ENCODE measurements at regions not wholly inside any gene's neighbourhood (a gene's known extent, or its start where the extent isn't known, plus 50 kb on each side); places are given as distances from the start of the nearest gene placed in this dataset.

DNA sequence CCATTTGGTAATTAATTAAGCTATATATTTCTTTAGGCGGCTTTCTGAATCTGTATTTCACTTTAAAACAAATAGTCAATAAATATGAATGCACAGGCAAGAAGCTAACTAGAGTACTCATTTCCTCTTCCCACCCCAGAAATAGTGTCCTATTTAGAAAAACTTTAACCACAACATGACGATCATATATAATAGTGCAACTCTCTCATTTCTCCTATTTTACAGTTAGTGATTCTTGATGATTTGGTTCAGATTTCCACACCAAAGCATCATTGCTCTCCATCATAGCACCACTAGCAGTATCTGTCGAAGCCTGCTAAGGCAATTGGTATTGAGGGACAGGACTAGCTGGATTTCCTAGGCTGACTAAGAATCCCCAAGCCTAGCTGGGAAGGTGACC lies 184.0 kb upstream of the GALNTL6 start:
- TF ChIP-seq, protein P1, sequence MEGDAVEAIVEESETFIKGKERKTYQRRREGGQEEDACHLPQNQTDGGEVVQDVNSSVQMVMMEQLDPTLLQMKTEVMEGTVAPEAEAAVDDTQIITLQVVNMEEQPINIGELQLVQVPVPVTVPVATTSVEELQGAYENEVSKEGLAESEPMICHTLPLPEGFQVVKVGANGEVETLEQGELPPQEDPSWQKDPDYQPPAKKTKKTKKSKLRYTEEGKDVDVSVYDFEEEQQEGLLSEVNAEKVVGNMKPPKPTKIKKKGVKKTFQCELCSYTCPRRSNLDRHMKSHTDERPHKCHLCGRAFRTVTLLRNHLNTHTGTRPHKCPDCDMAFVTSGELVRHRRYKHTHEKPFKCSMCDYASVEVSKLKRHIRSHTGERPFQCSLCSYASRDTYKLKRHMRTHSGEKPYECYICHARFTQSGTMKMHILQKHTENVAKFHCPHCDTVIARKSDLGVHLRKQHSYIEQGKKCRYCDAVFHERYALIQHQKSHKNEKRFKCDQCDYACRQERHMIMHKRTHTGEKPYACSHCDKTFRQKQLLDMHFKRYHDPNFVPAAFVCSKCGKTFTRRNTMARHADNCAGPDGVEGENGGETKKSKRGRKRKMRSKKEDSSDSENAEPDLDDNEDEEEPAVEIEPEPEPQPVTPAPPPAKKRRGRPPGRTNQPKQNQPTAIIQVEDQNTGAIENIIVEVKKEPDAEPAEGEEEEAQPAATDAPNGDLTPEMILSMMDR (IDR thresholded peaks at IDR 0.05), result no peak
- H3K9me3 Mint-ChIP-seq (ENCODE audit: unreplicated experiment), result peaks cover 4% of the 10 kb centered on the region
- no peaks in the 10 kb centered on the region for H3K36me3 Mint-ChIP-seq (ENCODE audit: unreplicated experiment)
- H3K4me1 Mint-ChIP-seq (ENCODE audit: unreplicated experiment), result no peaks in the 10 kb centered on the region
- no peak overlapping the region for H3K4me3 Mint-ChIP-seq (ENCODE audit: unreplicated experiment)
- no peak overlapping the region for H3K27ac Mint-ChIP-seq (ENCODE audit: unreplicated experiment)
- no peak for DNase-seq (ENCODE audit: extremely low spot score, unreplicated experiment)
- H3K27me3 Mint-ChIP-seq (ENCODE audit: unreplicated experiment), result no peaks in the 10 kb centered on the region

DNA sequence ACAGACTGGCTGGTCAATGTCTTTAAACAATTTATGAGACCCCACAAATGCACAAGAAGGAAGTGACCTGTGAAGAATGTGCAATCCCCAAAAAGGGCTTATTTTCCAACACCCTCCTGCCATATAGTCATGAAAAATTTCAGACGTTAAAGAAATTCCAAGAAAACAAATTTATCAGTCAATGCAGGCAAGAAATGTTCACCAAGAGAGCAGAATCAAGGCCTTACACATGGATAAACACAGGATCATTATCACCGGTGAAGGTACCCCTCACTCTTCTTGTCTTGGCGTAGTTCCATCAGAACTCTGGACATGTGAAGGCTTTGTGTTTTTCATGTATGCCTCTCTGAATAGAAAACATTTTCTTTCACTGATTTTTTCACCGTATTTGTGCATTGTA lies 186.7 kb upstream of the GALNTL6 start:
- H3K27me3 Mint-ChIP-seq (ENCODE audit: unreplicated experiment), result no peaks in the 10 kb centered on the region
- no peak for DNase-seq (ENCODE audit: extremely low spot score, unreplicated experiment)
- no peaks in the 10 kb centered on the region for H3K36me3 Mint-ChIP-seq (ENCODE audit: unreplicated experiment)
- no peaks in the 10 kb centered on the region for H3K9me3 Mint-ChIP-seq (ENCODE audit: unreplicated experiment)
- H3K4me1 Mint-ChIP-seq (ENCODE audit: unreplicated experiment), result no peaks in the 10 kb centered on the region
- H3K4me3 Mint-ChIP-seq (ENCODE audit: unreplicated experiment), result no peak overlapping the region
- no peak overlapping the region for H3K27ac Mint-ChIP-seq (ENCODE audit: unreplicated experiment)
- TF ChIP-seq, protein P1 (IDR thresholded peaks at IDR 0.05), result no peak

DNA sequence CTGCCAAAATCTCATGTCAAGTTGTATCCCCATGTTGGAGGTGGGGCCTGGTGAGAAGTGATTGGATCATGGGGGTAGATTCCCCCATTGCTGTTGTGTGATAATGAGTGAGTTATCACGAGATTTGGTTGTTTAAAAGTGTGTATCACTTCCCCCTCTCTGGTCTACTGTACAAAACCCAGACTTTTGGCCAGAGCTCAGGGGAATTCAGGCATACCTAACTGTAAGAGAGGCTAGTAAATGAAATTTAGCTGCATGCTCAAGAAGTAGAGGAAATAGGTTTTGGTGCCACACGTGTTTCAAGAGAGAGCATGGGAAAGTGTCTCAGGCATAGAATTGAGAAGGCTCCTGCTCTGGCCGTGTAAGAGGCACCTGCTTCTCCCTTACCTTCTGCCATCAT lies 190.5 kb upstream of the GALNTL6 start:
- no peak overlapping the region for H3K27ac Mint-ChIP-seq (ENCODE audit: unreplicated experiment)

DNA sequence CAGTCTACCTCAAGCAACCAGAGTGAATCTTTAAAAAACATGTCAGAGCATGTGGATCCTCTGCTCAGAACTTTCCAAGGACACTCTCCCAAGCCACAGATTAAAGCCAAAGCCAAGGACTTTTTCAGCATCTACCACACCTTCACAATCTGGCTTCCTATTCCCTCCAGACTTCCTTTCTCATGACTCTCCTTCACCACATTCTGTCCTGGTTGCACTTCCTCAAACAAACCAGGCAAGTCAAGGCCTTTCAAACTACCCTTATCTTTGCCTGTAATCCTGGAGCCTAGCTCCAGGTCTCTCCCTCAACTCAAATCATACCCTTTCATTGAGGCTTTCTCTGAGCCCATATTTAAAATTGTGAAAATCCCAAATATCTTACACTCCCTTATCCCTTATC lies 191.6 kb upstream of the GALNTL6 start:
- H3K36me3 Mint-ChIP-seq (ENCODE audit: unreplicated experiment), result no peaks in the 10 kb centered on the region
- H3K4me3 Mint-ChIP-seq (ENCODE audit: unreplicated experiment), result no peak overlapping the region
- H3K9me3 Mint-ChIP-seq (ENCODE audit: unreplicated experiment), result no peaks in the 10 kb centered on the region
- no peak overlapping the region for H3K27ac Mint-ChIP-seq (ENCODE audit: unreplicated experiment)
- TF ChIP-seq, protein P1 (IDR thresholded peaks at IDR 0.05), result no peak
- H3K27me3 Mint-ChIP-seq (ENCODE audit: unreplicated experiment), result no peaks in the 10 kb centered on the region
- H3K4me1 Mint-ChIP-seq (ENCODE audit: unreplicated experiment), result no peaks in the 10 kb centered on the region
- DNase-seq (ENCODE audit: extremely low spot score, unreplicated experiment), result no peak

More for the DNA sequence above, 190.5 kb upstream of the GALNTL6 start:
- H3K9me3 Mint-ChIP-seq (ENCODE audit: unreplicated experiment), result no peaks in the 10 kb centered on the region
- TF ChIP-seq, protein P1 (IDR thresholded peaks at IDR 0.05), result no peak
- H3K4me1 Mint-ChIP-seq (ENCODE audit: unreplicated experiment), result no peaks in the 10 kb centered on the region
- H3K36me3 Mint-ChIP-seq (ENCODE audit: unreplicated experiment), result no peaks in the 10 kb centered on the region
- no peak for DNase-seq (ENCODE audit: extremely low spot score, unreplicated experiment)
- H3K27me3 Mint-ChIP-seq (ENCODE audit: unreplicated experiment), result no peaks in the 10 kb centered on the region
- H3K4me3 Mint-ChIP-seq (ENCODE audit: unreplicated experiment), result no peak overlapping the region

DNA sequence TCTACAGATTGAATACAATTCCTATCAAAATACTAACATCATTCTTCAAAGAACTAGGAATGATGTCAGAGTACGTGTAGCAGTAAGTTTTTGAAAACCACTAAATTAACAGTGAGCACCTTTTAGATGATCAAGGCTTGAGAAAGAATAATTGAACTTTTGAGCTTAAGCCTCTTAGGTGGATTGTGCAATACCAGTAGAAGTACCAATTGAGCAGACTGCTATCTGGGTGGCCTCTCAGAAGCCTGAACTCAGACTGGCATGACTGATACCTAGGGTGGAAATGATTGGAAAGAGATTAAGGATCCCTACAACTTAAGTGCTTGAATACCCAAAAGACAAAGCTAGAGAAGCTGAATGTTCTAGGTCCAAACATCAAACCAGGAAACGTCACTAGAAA lies 200.3 kb upstream of the GALNTL6 start:
- no peaks in the 10 kb centered on the region for H3K36me3 Mint-ChIP-seq (ENCODE audit: unreplicated experiment)
- TF ChIP-seq, protein P1 (IDR thresholded peaks at IDR 0.05), result no peak
- no peaks in the 10 kb centered on the region for H3K4me1 Mint-ChIP-seq (ENCODE audit: unreplicated experiment)
- H3K27me3 Mint-ChIP-seq (ENCODE audit: unreplicated experiment), result peaks cover 4% of the 10 kb centered on the region
- DNase-seq (ENCODE audit: extremely low spot score, unreplicated experiment), result no peak
- H3K27ac Mint-ChIP-seq (ENCODE audit: unreplicated experiment), result no peak overlapping the region
- H3K4me3 Mint-ChIP-seq (ENCODE audit: unreplicated experiment), result no peak overlapping the region
- no peaks in the 10 kb centered on the region for H3K9me3 Mint-ChIP-seq (ENCODE audit: unreplicated experiment)
